ENCODE measurements at regions not wholly inside any gene's neighbourhood (a gene's known extent, or its start where the extent isn't known, plus 50 kb on each side); places are given as distances from the start of the nearest gene placed in this dataset.
A peak's percentile ranks its signal among the peaks of the same experiment; 100 is the strongest.

DNA sequence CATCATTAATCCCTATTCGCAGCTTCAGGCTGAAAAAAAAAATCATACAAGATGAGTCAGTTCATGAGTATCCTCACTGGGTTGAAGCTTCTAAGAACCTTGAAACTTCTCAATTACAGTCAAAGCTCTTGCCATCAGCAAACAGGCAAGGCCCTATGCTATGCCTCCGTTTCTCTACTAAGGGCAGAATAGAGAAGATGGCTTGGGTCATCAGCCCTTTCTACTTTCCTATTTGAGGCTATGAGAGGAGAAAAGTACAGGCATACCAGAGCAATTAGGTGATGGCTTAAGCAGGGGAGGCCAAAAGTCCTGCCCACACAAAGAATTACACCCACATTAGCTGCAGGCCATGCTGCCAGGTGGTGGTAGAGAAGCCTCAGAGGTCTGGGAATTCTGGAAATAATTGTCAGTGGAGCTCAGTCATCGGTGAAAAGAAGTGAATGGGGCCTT, 89.0 kb downstream of the MRPL46 start:
- no peak for DNase-seq

DNA sequence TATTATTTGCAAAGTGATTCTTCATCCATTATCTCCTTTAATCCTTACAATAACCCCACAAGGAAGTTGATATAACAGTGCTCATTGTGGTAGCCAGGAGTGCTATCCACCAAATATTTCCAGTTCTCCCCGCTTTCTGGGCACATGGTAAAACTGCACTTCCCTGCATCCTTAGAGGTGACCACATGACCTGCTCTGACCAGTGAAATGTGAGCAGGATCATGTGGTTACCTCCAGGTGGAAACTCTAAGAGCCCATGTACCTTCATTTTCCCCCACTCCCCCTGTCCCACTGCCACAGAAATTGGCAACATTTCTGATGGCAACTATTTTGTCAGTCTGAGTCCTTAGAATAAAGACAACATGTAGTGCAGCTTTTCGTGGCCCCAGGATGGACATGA, 89.7 kb downstream of the MRPL46 start:
- DNase-seq, result no peak

DNA sequence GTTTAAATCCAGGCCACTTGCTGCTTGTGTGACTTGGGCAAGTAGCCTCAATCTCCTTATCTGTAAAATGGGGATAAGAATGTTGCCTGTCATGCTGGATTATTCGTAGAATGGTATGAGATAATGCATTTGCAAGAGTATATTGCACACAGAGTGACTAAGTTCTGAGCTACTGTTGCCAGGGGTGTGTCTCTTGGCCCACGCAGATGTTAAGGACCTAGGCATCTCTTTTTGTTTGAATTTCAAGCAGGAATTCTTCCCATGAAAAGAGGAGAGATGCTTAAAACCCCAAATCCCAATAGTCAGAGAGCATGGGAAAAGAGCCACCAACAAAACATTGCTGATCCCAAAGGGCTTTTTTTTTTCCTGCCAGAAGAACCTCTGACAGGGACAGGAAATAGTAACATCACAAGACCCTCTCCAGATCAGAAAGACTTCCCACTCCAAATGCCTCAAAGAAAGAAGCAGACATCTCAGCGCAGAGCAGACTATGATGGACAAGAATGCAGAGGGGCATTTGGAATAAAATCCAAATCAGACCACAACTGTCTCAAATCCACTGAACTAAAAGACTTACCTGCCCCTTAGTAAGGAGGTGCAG, 90.5 kb downstream of the MRPL46 start:
- DNase-seq, result no peak

DNA sequence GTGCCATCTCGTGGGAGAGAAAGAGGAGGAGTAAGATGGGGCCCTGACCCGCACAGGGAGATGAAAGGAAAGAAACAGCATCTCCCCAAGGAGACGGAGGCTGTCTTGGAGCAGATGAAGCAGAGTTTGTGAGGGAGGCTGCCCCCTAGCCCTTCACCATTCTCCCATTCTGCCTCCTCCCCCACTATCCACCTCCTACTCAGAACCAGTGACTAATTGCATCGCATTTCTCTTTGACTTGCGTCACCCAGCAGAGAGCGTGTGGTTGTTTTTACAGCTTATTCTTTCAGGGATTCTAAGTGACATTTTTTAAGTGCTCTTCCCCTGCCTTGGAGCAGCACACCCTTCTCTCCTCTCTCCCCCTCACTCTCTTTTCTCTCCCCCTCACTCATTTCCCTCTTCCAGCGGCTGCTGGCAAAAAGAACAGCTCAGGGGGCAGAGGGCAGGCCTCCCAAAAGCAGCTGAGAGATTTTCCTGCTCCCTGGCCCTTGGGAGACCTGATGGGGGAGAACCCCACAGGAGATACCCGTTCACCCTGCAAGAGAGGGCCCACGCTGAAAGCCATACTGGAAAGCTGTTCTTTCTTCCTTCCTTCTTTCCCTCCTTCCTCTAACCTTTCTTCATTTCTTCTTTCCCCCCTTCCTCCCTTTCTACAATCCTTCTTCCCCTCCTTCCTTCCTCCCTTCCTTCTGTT, 91.8 kb downstream of the MRPL46 start:
- no peak for DNase-seq

DNA sequence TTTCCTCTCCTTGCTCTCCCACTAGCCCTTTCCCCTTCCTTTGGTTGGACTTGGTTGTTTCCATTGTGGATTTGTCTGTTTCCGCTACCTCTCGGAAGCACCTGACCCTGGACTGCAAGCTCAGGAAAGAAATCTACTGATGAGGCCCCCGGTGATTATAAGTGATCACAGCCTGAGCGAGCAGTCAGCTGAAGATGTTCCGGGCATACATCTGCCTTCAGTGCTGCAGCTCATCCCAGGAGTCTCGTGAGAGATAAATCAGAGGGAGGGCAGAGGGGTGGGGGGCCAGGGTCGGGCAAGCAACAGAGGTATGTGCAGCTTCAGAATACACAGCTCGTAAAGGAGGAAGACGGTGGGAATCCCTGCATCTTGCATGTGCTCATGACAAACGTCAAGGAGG, 102.1 kb downstream of the MRPL46 start:
- DNase-seq, result no peak

DNA sequence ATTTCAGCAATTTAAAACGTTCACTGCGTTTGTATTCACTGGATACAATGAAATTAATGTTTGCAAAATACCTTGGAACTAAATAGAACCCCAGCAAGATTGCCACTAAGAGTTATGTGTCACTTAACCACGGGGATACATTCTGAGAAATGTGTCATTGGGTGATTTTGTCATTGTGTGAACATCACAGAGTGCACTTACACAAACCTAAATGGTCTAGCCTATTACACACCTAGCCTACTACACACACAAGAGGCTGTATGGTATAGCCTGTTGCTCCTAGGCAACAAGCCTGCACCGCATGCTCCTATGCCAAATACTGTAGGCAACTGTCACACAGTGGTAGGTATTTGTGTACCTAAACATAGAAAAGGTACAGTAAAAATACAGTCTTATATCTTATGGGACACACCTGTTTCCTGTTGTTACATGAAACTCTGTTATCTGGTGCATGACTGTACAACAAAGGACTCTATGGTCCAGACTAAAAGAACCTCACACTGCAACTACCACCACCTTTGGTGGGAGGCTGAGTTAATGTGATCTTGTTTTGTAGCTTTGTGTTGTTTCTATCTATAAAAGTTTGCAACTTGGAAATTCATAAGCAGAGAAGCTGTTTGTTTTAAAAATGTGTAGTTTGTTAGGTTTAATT, 92.2 kb upstream of the NTRK3 start:
- DNase-seq, result no peak

DNA sequence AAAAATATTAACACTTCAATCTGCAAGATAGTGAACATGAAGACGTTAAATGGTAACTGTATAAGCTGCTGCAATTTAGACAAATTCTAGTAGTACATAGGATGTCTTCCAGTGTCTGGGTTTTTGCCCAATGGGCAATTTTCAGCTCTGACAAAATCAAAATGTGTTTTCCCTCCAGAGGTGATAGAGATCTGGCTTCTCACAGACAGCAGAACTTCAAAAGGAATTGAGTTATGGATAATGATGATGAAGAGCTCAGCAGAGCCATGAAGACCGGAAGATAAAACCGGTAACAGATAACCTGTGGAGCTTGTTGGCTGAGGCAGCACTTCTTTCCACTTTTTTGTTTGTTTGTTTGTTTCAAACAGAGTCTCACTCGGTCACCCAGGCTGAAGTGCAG, 89.4 kb upstream of the NTRK3 start:
- no peak for DNase-seq

DNA sequence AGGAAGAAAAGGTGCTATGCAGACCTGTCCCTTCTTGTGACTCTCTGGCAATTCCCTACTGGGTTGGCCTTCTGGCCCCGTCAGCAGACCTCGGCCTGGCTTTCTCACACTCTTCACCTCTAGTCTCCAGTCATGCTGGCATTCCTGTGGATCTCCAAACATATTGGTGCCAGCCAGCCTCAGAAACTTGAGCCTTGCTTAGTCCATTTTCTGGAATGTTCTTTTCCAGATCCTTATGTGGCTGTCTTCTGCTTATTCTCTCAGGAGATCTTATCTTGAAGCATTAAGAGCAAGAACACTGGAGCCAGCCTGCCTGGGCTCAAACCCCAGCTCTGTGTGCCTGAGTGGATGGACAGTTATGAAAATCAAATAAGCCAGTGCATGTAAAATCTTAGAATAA, 88.2 kb upstream of the NTRK3 start:
- no peak for DNase-seq

DNA sequence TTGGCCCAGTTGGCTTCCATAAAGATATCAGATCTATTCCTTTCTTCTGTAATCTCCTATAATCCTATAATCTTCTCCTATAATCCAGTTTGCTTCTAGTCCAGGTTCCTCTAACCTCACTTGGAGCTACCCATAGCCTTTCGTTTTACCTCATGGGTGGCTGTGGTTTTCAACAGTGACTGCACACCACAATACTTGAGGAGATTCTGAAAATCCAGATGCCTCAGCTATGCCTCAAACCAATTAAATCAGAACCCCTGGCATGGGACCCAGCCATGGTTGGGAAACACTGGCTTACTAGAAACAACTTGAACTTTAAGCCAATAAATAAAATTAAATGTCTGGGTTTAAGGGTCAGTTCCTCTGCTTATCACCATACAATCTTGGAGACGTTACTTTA, 86.1 kb upstream of the NTRK3 start:
- DNase-seq, result no peak

DNA sequence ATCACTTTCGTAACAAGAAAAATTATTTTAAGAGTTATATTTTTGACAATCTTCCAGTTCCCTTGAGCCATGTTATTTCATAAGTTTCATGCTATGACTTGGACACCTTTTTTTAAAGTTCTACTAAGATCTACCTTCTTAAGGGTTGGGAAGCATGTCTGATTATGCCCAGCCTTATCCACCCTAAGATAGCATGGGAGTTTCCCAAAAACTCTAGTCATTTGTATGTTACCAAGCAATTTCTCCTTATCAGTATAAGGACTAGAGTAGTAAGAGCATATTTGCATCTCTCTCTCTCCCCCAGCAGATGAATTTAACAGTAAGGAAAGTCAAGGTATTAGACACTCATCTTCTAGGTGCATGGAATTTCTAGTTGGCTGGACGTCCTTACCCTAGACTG, 85.1 kb upstream of the NTRK3 start:
- DNase-seq, result no peak

DNA sequence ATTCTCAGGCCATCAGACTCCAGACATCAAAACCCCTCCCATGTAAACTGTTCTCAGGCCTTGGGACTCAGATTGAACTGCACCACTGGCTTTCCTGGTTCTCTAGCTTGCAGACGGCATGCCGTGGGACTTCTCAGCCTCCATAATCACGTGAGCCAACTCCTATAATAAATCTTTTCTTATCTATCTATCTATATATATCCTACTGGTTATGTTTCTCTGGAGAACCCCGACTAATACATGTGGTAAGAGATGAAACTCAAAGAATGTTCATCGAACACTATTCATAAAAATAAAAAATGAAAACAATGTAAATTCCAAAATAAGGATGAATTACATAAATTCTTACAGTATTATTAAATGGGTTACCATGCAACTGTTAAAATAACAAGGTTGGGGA, 84.5 kb upstream of the NTRK3 start:
- no peak for DNase-seq

DNA sequence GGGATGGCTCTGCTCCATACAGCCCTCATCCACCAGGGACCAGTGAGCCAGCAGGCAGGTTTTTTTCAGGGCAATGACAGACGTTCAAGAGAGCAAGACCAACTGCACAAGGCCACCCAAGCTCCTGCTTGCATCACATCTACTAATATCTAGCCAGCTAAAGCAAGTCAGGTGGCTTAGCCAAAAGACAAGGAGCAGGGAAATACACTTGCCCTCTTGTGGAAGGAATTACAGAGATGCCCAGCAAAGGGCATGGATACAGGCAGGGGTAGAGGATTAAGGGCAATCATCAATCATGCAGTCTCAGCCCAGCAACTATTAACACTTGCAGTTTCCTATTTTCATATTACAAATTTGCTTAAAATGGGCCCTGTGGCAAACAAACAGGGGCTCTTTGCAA, 81.5 kb upstream of the NTRK3 start:
- DNase-seq, result no peak

DNA sequence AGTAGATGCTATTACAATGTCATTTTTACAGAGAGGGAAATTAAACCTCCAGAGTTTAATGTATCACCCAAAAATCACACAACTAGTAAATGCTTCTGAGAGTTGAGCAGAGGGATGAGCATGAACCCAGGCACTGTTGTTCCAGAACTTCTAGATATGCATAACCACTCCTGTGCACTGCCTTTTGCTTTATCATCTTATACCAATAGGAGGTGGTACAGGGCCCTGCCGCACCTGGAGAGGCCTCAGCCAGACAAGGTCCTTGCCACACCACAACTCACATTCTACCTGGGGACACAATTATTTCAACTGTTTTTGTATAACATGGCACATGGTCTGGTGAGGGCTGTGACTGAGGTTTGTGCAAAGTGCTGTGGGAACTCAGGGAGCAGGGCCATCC, 78.5 kb upstream of the NTRK3 start:
- no peak for DNase-seq

DNA sequence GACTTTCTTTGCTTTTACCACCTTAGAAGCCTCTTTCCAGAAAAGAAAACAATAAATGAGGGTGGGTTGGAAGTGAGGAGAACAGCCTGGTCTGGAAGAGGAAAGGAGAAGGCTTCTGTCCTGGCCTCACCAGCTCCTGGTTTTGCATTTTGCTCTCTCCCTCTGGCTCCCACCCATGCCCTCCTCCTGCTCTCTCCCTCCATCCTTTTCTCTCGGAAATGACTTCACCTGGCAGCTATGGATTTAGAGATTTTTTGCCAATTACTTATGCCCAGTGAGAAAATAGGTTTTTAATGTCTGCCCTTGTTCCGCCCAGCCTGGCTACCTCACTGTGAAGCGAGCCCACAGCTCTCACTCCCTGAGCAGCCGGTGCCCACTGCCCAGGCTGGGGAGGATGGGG, 77.9 kb upstream of the NTRK3 start:
- no peak for DNase-seq

DNA sequence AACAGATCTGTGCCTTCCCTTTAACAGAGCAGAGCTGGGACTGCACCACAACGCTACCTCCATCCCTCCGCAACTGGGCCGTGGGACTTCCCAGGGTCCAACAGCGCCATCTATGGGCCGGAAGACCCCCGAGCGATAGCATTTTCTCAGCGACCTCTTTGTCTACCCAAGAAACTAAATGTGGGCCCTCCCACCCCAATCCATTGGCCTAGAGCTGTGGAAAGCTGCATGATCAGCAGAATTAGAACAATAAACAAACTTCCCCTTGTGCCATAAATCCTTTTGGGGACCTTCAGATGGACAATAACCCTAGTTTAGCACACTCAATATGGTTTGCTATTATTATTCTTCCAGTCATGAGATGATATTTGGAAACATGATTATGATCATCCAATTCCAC, 74.8 kb upstream of the NTRK3 start:
- DNase-seq, result peak; percentile 8

DNA sequence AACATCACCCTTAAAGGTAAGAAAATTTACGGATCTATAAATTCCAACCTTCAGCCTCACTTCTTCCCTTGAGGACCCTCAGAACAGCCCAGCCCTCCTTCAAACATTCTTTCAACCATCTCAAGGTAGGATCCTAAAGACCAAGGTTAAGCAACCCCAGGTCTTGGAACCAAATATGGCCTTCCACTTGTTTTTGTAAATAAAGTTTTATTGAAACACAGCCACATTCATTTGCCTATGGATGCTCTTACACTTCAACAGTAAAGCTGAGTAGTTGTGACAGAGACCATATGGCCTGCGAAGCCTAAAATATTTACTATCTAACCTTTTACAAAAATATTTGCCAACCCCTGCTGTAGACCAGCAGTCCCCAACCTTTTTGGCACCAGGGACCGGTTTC, 70.4 kb upstream of the NTRK3 start:
- DNase-seq, result no peak

DNA sequence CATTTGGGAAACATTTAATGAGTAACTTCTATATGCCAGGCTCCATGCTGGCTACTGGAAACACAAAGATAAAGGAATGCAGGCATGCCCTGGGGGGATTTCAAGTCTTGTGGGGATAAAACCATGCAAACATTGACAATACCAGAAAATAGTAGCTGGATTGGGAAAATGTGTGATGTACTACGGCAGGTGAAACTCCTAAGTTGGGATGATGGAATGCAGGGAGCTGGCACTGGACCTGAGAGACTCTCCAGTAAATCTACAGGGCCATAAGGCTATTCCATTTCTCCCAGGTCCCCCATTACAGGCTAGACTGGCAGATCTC, 68.2 kb upstream of the NTRK3 start:
- no peak for DNase-seq

DNA sequence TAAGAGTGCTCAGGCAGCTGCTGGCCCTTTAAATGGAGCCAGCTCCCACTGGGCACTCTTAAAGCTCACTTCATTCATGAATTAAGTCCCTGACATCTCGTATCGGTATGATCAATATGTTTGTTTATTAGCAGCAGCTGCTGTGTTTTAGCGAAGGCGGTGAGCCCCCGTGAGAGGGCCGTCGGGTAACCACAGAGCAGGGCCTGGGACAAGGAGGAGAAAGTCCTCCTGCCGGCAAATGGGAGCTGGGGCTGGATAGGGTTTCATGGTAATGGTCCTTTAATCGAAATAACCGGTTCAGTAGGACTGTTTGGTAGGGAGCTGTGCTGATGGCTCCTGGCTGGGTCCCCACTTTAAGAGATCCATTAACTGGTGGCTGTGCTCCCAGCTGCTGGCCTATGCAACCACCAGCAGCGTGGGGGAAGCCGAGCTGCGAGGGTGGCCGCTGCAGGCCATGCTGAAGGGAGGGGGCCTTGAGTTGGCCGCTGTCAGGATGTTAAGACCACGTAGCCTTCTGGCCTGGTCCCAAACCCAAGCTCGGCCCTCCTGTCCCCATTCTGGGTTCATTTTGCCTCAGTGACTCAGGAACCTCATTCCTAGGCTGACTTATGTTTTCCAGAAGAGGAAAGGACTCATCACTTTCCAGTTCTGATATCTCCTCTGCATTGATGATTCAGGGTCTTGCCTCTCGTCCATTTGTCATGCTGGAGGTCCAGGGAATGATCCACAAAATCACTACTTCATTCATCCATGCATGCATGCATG, 67.6 kb upstream of the NTRK3 start:
- DNase-seq, result no peak

DNA sequence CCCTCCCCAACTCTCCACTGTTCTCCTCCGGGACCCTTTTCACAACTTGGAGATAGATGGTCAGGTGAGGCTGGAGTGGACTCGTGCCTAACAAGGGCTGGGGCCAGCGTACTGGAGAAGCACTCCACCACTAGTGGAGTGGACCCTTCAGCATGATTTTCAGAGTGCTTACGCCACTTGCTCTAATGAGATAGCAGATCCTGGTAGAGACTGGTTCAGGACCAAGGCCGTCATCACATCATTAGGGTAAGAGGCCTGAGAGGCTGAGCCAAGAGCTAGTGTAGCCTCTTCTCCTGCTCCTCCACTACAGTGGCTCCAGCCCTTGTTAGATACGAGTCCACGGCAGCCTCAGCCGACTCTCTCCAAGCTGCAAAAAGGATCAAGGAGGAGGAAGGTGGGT, 66.9 kb upstream of the NTRK3 start:
- DNase-seq, result no peak

DNA sequence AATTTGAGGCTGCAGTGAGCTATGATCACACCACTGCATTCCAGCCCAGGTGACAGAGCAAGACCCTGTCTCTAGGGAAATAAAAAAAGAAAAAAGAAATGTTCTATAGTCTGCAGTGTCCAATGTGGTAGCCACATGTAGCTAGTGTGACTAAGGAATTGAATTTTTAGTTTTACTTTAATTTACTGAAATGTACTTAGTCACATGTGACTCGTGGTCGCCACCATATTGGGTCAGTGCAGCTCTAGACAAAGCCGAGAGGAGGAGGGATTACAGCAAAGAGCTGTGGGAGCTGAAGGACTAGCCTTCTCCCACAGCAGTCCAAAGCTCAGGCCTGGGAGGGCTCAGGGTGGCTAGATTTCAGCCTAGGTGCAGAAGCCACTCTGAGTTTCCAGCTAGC, 65.9 kb upstream of the NTRK3 start:
- no peak for DNase-seq

DNA sequence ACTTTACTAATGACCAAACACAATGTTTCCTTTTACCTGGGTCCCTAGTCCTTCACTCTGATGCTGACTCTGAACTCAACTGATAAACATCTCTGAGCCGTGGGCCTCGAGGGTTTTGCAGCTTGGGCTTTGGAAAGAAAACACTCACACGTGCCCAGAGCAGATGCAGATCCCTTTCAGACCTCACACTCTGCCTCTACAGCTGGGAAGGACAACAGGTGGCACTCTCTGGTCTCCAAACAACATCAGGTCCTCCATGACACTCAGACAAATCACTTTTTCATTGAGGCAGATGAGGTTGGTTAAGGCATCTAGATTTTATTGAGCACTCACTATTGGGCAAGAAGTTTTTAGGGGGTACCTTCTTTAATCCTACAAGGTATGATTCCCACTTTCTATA, 64.7 kb upstream of the NTRK3 start:
- no peak for DNase-seq

DNA sequence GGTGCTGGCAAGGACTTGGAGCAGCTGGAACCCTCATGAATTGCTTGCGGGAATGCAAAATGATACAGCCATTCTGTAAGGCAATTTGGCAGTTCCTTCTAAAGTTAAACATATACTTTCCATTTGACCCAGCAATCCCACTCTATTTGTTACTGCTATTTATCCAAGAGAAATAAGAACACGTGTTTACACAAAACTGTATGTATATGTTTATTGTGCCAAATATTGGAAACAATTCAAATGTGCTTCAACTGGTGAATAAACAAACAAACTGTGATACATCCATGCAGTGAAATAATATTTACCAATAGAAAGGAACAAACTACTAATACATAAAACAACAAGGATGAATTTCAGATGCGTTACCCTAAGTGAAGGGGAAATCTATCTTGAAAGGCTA, 60.0 kb upstream of the NTRK3 start:
- no peak for DNase-seq

DNA sequence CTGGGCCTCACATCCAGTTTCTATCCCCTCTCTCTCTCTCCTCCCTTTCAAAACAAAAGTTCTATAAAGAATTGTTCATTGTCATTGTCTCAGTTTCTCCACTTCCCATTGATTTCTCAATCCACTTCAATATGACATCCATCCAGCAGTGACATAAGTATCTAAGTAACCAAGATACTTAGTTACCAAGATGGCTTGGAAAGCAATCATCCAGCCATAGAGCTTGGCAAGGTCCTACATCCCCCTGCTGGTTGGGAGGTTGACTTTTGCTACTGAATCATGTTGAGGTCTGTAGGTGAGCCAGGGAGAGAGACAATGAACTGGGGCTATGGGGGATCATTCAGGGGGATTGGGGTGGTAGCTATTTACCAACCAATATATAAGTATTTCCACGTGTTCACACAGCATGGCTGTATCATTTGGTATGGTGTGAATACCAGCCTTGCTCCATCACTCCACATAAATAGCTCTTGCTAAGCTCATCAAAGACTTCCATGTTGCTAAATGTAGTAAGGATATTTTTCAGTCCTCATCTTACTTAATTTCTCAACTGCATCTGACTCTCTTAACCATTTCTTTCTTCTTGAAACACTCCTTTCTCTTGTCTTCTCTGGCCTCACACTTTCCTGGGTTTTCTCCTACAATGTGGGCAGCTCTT, 58.8 kb upstream of the NTRK3 start:
- DNase-seq, result no peak
